C4-2B (cell line): ENCODE measurements at regions not wholly inside any gene's neighbourhood (a gene's known extent, or its start where the extent isn't known, plus 50 kb on each side); places are given as distances from the start of the nearest gene placed in this dataset.

ENCODE experiments used
- H3K27ac ChIP-seq: fragments of 450-650 bp; 2 replicates; pipeline ENCODE4 v1.5.1; 2017
- ZFX ChIP-seq: fragments of 450-650 bp; IDR thresholded peaks from 2 replicates; pipeline ENCODE4 v1.6.1; 2017
- TF ChIP-seq, protein P1 (sequence below): fragments of 450-650 bp; conservative IDR thresholded peaks from 2 replicates; pipeline ENCODE4 v1.5.1; 2017; ENCODE audit warnings: mild to moderate bottlenecking

DNA sequence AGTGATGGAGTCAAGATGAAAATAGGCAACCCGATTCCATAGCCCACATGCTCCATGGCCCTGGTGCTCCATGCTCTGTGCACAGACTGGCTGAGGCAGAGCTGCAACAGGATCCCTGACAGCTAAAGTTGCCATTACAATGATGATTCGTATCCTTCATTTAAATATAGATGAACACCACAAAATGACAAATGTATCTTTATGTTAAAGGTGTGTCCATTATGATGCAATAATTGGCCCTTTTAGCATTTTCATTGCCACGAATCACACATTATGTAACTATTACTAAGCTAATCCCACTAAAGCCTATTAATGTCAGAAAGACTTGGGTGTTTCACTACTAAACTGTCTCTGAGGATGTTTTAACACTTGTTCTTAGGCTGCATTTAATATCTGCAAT is 270.2 kb upstream of the THBS1 start:
- TF ChIP-seq, protein P1, sequence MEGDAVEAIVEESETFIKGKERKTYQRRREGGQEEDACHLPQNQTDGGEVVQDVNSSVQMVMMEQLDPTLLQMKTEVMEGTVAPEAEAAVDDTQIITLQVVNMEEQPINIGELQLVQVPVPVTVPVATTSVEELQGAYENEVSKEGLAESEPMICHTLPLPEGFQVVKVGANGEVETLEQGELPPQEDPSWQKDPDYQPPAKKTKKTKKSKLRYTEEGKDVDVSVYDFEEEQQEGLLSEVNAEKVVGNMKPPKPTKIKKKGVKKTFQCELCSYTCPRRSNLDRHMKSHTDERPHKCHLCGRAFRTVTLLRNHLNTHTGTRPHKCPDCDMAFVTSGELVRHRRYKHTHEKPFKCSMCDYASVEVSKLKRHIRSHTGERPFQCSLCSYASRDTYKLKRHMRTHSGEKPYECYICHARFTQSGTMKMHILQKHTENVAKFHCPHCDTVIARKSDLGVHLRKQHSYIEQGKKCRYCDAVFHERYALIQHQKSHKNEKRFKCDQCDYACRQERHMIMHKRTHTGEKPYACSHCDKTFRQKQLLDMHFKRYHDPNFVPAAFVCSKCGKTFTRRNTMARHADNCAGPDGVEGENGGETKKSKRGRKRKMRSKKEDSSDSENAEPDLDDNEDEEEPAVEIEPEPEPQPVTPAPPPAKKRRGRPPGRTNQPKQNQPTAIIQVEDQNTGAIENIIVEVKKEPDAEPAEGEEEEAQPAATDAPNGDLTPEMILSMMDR = no peak
- no peak for TF ChIP-seq ZFX
- H3K27ac ChIP-seq = no peak overlapping the region

DNA sequence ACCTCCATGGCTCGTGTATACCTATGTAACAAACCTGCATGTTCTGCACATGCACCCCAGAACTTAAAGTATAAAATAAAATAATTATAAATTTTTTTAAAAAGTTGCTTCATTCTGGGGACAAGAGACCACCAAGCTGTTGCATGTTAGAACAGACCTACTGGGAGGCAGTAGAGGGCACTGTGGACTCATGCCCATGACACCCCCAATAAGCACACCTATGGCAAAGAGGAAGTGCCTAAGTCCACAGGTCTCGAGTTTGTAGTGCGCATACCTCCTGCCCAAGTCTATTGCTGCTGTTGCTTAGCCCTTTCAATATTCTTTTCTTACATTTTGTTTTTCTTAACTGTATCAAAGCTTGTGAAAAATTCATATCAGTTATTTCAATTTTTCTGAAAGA is 267.9 kb upstream of the THBS1 start:
- TF ChIP-seq, protein P1 = peak; percentile 32
- TF ChIP-seq ZFX = no peak

DNA sequence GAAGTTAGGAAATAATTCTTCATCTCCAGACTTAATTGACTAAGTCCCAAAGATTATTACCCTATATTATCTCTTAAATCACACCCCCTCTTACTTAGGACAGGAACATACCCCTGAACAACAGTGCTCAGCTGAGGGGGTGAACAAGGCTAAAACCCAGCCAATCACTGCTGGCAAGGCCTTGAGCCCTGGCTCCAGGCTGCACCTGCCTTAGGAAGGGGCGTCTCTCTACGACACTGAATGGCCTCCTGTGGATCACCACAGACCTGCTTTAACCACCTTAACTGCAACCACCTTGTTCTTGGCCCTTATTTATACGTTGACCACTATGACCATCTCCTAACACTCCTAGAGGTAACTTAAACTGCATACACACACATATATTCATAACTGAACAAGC is 267.4 kb upstream of the THBS1 start:
- no peak for TF ChIP-seq ZFX
- TF ChIP-seq, protein P1 = no peak
- peak overlapping the region; percentile 46 for H3K27ac ChIP-seq

More for the DNA sequence above, 267.9 kb upstream of the THBS1 start:
- H3K27ac ChIP-seq = no peak overlapping the region

DNA sequence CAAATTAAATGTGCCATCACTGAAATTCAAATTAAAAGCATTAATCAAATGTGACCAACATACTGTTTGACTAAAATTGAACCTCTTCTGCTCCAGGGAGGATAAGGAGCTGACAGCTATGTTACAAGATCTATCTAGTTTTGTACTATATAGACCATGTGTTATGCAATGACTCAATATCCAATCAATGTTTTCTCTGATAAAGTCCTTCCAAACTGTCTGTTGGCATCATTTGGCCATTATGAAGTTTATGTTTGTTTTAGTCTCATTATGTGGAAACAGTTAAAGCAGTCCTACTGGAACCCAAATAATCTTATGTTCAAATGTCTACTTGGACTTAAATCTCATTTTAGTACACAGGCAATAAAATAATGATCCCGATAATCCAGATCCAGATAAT is 267.0 kb upstream of the THBS1 start:
- peak overlapping the region; percentile 46 for H3K27ac ChIP-seq
- TF ChIP-seq, protein P1 = no peak
- no peak for TF ChIP-seq ZFX

DNA sequence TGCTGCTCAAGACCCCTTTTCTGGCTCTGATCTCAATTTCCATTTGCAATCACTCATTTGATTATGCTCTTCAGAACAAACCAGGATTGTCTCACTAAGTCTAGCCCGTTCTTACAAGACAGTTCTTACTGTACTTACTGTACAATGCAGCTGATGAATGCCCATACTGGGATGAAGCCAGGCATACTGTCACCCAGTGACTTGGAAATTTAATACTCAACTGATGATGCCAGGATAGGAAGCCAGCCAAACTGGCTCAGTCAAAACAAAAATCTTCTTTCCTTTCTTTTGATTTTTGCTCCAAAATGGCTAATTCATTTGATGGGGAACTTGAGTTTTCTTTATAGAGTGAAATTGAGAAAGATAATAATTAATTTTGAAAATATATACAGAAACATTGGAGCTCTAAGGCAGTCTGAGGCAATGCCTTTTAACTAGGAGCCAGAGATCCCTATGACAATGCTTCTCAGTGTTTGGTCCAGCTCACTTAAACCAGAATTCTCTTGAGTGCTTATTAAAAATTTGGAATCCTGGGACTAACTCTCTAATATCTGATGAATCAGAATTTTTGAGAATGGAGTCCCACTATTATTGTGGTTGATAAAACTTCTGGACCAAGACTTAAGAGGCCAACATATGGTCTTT is 265.6 kb upstream of the THBS1 start:
- H3K27ac ChIP-seq = no peak overlapping the region
- TF ChIP-seq, protein P1 = no peak
- TF ChIP-seq ZFX = no peak

DNA sequence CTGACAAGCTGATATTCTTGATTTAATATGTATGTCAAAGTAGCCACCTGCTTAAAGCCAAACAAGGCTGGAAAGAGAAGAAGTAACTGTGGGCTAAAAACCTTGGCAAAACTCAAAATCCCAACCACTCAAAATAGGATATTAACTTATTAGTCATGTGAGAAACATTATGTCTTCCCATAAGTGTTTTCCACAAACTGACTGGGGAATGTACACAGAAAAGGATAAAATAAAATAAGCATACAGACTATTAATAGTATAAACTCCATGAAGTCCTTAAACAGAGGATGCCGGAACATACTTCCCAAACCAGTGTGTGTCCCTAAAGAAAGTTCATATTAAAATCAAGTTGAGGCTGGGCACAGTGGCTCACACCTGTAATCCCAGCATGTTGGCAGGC is 263.7 kb upstream of the THBS1 start:
- H3K27ac ChIP-seq = no peak overlapping the region
- no peak for TF ChIP-seq ZFX
- TF ChIP-seq, protein P1 = no peak

DNA sequence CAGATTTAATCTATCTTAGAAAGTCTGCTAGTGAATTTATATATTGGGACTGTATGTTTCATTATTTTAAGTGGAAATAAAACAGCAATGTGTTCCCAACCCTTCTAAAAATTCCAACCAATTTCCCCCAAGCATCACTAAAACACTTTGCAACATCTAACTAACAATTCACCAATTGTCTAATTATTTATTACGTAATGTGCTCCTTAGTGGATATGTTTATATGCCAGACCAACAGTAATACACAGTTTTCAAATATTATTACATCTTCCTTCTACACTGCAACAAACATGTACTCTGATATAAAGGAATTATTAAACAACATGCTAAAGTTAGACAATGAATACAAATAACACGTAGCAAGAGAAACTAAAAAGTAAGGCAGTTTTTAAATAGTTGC is 262.6 kb upstream of the THBS1 start:
- no peak overlapping the region for H3K27ac ChIP-seq
- no peak for TF ChIP-seq ZFX
- TF ChIP-seq, protein P1 = no peak
